ENCODE measurements at regions not wholly inside any gene's neighbourhood (a gene's known extent, or its start where the extent isn't known, plus 50 kb on each side); places are given as distances from the start of the nearest gene placed in this dataset.

DNA sequence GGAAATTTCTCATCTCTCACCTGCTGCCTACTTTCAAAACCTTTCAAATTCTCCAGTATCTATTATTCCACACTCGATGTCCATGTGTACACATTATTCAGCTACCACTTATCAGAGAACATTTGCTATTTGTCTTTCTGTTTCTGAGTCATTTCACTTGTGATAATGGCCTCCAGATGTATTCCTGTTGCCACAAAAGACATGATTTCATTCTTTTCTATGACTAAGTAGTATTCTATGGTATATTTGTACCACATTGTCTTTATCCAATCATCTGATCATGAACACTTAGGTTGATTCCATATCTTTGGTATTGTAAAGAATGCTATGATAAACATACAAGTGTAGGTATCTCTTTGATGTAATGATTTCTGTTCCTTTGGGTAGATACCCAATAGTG is 310.1 kb upstream of the SPOCK3 start:
- H3K36me3 ChIP-seq (ENCODE audit: insufficient read depth, low read length): no peaks in the 10 kb centered on the region
- H3K27me3 ChIP-seq (ENCODE audit: insufficient read depth, low read length): no peaks in the 10 kb centered on the region
- no peaks in the 10 kb centered on the region for H3K9me3 ChIP-seq (ENCODE audit: low read length)
- H3K4me3 ChIP-seq (ENCODE audit: low read length): no peak overlapping the region
- no peak overlapping the region for H2AFZ ChIP-seq (ENCODE audit: low read depth, low read length)
- no peaks in the 10 kb centered on the region for H3K4me1 ChIP-seq (ENCODE audit: insufficient read depth, low read length)

DNA sequence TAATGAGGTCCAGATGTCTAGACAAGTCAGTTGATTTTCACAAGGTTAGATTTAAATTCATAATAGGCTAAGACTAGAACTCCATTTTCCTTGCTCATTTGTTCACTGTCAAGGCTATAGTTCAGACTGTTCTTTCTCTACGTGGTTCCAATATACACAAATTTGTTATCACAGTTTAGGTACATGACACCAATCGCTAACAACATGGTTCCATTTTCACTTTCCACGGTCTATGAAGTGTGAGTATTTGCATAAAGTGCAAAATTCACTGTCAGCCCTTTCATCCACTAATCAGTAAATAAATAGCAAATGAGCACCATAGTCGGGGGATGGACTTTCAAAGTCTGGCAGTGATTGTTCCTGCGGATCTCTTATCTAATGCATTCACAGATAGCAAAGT is 315.7 kb upstream of the SPOCK3 start:
- Histone ChIP-seq H3K4me3 (ENCODE audit: low read length) (no peak overlapping the region), H2AFZ (ENCODE audit: low read depth, low read length) (no peak overlapping the region), H3K27me3 (ENCODE audit: insufficient read depth, low read length) (no peaks in the 10 kb centered on the region), H3K9me3 (ENCODE audit: low read length) (no peaks in the 10 kb centered on the region), H3K36me3 (ENCODE audit: insufficient read depth, low read length) (no peaks in the 10 kb centered on the region), H3K4me1 (ENCODE audit: insufficient read depth, low read length) (no peaks in the 10 kb centered on the region)

DNA sequence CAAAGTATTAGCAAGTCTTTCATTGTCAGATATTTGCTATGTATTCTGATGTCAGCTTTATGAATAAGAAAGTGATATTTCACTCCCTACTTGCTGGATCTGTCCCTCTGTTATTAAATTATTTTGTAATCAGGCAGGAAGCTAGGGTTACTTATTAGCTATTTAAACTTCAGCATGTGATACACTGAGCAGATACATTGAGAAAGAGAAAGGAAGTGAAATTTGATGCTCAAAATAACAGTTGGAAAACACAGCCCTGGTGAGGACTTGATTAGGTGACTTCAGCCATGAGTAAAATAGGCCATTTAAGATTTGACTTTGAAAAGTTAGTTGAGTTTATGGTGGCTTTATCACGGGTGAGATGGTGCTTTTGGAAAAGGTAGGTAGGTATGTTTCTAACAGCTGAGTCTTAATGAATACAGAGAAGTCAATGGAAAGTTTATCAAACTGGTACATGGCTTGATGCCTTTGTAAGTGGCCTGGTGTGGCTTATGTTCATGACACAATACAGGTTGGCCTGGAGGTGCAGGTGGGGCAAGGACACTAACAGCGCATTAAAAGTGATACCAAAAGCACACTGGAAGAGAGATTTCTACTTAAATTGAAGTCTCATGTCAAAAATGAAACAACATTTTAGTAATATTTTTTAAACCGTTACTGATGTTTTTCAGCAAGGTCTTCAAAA is 321.2 kb upstream of the SPOCK3 start:
- Histone ChIP-seq H3K4me3 (ENCODE audit: low read length) (no peak overlapping the region), H2AFZ (ENCODE audit: low read depth, low read length) (no peak overlapping the region), H3K9me3 (ENCODE audit: low read length) (no peaks in the 10 kb centered on the region), H3K36me3 (ENCODE audit: insufficient read depth, low read length) (no peaks in the 10 kb centered on the region), H3K4me1 (ENCODE audit: insufficient read depth, low read length) (no peaks in the 10 kb centered on the region), H3K27me3 (ENCODE audit: insufficient read depth, low read length) (no peaks in the 10 kb centered on the region)

DNA sequence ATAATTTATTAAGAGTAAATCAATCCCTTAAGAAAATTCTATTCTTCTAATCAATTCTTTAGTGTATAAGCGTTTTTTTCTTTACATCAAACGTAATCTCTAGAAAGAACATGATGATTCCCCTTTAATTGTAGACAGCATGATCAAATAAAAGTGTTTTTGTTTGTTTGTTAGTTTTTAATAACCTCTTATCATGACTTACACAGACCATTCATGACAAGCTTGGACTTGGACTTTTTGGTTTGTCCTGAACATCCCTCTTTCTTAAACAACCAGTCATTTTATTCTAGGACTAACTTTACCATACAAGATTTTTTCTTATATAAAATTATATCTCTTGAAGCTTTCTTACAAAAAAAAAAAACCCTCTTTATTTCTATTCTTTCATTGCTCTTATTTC is 344.6 kb upstream of the SPOCK3 start:
- Histone ChIP-seq H2AFZ (ENCODE audit: low read depth, low read length) (no peak overlapping the region), H3K4me1 (ENCODE audit: insufficient read depth, low read length) (no peaks in the 10 kb centered on the region), H3K36me3 (ENCODE audit: insufficient read depth, low read length) (no peaks in the 10 kb centered on the region), H3K4me3 (ENCODE audit: low read length) (no peak overlapping the region), H3K27me3 (ENCODE audit: insufficient read depth, low read length) (no peaks in the 10 kb centered on the region), H3K9me3 (ENCODE audit: low read length) (no peaks in the 10 kb centered on the region)

DNA sequence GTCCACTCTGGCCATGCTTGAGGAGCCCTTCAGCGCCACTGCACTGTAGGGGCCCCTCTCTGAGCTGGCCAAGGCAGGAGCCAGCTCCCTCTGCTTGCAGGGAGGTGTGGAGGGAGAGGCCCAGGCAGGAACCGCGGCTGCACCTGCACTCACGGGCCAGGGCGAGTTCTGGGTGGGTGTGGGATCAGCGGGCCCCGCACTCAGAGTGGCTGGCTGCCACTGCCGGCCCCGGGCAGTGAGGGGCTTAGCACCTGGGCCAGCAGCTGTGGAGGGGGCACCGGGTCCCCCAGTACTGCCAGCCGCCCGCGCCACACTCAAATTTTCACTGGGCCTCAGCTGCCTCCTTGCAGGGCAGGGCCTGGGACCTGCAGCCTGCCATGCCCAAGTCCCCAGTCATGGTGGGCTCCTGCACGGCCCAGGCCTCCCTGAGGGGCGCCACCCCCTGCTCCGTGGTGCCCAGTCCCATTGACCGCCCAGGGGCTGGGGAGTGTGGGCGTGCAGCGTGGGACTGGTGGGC is 347.2 kb upstream of the SPOCK3 start:
- Histone ChIP-seq H3K4me3 (ENCODE audit: low read length) (no peak overlapping the region), H2AFZ (ENCODE audit: low read depth, low read length) (no peak overlapping the region), H3K9me3 (ENCODE audit: low read length) (no peaks in the 10 kb centered on the region), H3K27me3 (ENCODE audit: insufficient read depth, low read length) (no peaks in the 10 kb centered on the region), H3K4me1 (ENCODE audit: insufficient read depth, low read length) (no peaks in the 10 kb centered on the region), H3K36me3 (ENCODE audit: insufficient read depth, low read length) (no peaks in the 10 kb centered on the region)

DNA sequence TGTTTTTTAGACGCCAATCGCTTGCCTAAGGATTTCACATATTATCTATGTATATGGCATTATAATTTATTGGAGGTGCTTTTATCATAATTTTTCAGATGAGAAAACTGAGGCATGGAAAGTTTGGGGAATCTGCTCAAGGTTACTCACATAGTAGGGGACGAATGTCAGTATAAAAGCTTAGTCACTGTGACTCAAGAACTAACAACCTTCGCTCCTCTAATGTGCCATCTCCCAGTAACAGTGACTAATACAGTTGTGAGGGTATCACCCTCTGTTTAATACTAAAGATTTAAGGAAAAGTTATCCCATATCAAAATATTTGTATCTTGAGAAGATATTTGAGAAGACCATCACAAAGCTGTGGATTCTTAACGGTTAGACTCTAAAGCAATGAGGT is 353.1 kb upstream of the SPOCK3 start:
- no peaks in the 10 kb centered on the region for H3K27me3 ChIP-seq (ENCODE audit: insufficient read depth, low read length)
- H3K4me3 ChIP-seq (ENCODE audit: low read length): no peak overlapping the region
- no peaks in the 10 kb centered on the region for H3K9me3 ChIP-seq (ENCODE audit: low read length)
- no peaks in the 10 kb centered on the region for H3K36me3 ChIP-seq (ENCODE audit: insufficient read depth, low read length)
- H3K4me1 ChIP-seq (ENCODE audit: insufficient read depth, low read length): no peaks in the 10 kb centered on the region
- H2AFZ ChIP-seq (ENCODE audit: low read depth, low read length): no peak overlapping the region

DNA sequence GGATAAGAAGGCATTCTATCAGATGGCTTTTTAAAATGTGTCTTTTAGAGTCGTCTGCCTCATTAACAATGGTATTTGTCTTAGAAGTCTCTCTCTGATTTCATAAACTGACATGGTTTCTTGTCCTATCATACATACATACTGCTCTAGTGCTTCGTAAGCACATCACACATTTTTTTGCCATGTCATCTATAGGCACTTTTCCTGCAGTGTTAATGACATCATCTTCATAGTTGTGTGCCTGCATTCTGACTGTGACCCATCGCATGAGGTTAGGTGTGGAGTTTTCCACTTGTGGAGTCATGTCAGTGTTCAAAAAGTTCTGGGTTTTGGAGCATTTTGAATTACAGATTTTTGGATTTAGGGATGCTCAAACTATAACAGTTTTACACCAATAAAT is 361.6 kb upstream of the SPOCK3 start:
- H3K27me3 ChIP-seq (ENCODE audit: insufficient read depth, low read length): no peaks in the 10 kb centered on the region
- no peaks in the 10 kb centered on the region for H3K4me1 ChIP-seq (ENCODE audit: insufficient read depth, low read length)
- H2AFZ ChIP-seq (ENCODE audit: low read depth, low read length): no peak overlapping the region
- H3K36me3 ChIP-seq (ENCODE audit: insufficient read depth, low read length): no peaks in the 10 kb centered on the region
- H3K4me3 ChIP-seq (ENCODE audit: low read length): no peak overlapping the region
- no peaks in the 10 kb centered on the region for H3K9me3 ChIP-seq (ENCODE audit: low read length)

DNA sequence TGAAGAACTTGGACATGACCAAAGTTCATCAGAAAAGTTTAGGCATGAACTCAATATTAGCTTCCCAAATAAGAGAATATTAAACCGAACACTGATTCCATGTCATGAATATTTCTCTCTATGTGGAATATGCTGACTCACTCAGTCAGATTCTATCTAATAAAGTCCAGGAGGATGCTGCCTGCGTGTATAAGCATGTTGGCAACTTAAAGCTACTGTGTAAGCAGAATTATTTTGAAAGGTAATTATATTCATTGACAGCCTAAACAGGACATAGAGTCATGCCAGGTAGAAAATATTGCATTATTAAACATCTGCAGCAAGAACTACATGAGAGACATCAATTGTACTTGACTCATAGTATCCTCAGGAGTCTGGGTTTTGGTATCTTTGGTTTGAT is 367.9 kb upstream of the SPOCK3 start:
- no peaks in the 10 kb centered on the region for H3K4me1 ChIP-seq (ENCODE audit: insufficient read depth, low read length)
- no peaks in the 10 kb centered on the region for H3K9me3 ChIP-seq (ENCODE audit: low read length)
- no peak overlapping the region for H3K4me3 ChIP-seq (ENCODE audit: low read length)
- H3K36me3 ChIP-seq (ENCODE audit: insufficient read depth, low read length): no peaks in the 10 kb centered on the region
- no peak overlapping the region for H2AFZ ChIP-seq (ENCODE audit: low read depth, low read length)
- H3K27me3 ChIP-seq (ENCODE audit: insufficient read depth, low read length): no peaks in the 10 kb centered on the region

DNA sequence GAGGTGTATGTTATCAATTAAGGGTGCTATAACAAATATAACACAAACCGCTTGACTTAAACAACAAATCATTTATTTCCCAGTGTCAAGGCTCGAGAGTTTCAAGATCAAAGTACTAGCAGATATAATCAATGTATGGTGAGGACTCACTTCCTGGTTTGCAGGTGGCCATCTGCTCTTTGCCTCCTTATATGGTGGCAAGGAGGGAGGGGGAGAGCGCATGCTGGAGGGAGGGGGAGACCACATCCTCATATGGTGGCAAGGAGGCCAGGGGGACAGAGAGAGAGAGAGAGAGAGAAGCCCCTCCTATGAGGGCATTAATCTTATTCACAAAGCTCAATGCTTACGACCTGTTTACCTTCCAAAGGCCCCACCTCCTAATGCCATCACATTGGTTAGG is 372.3 kb upstream of the SPOCK3 start:
- no peaks in the 10 kb centered on the region for H3K4me1 ChIP-seq (ENCODE audit: insufficient read depth, low read length)
- H3K4me3 ChIP-seq (ENCODE audit: low read length): no peak overlapping the region
- H3K27me3 ChIP-seq (ENCODE audit: insufficient read depth, low read length): no peaks in the 10 kb centered on the region

DNA sequence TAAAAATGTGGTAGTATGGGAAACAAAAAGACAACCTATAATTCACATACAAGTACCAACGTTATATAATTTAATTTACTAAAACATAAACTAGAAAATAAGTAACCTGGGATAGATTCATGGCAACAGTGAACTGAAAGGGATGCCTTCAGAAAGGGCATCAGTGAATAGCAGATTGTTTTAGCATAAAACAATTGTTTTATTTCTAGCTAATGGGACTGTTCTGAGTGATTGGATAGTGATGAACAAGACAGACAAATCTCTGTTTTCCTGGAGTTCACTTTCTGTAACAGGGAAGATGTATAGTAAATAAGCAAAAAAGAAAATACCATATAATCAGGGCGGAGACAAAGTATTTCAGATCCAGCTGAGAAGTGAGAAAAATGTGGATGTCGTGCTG is 379.1 kb upstream of the SPOCK3 start:
- Histone ChIP-seq H3K4me1 (ENCODE audit: insufficient read depth, low read length) (no peaks in the 10 kb centered on the region), H3K27me3 (ENCODE audit: insufficient read depth, low read length) (no peaks in the 10 kb centered on the region), H3K4me3 (ENCODE audit: low read length) (no peak overlapping the region), H3K9me3 (ENCODE audit: low read length) (no peaks in the 10 kb centered on the region), H2AFZ (ENCODE audit: low read depth, low read length) (no peak overlapping the region), H3K36me3 (ENCODE audit: insufficient read depth, low read length) (no peaks in the 10 kb centered on the region)

More for the DNA sequence above, 372.3 kb upstream of the SPOCK3 start:
- Histone ChIP-seq H3K36me3 (ENCODE audit: insufficient read depth, low read length) (no peaks in the 10 kb centered on the region), H3K9me3 (ENCODE audit: low read length) (no peaks in the 10 kb centered on the region), H2AFZ (ENCODE audit: low read depth, low read length) (no peak overlapping the region)

DNA sequence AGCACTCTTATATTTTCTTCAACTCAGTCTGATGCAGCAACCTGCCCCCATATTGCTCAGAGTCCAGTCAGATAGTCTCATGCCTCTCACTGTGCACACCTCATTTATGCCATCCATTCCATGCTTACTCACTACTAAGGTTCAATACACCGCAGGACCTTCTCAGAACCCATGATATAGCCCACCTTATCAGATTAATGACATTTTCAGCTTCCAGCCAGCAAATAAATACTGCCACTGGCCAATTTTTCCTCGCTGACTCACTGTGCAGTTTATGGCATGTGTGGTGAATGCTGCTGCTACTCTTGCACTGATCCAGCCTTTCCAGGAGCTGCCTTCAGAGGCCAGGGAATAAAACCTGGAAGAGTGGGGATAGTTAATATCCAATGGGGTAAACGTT is 380.6 kb upstream of the SPOCK3 start:
- Histone ChIP-seq H3K36me3 (ENCODE audit: insufficient read depth, low read length) (no peaks in the 10 kb centered on the region), H3K4me1 (ENCODE audit: insufficient read depth, low read length) (no peaks in the 10 kb centered on the region), H3K9me3 (ENCODE audit: low read length) (no peaks in the 10 kb centered on the region), H2AFZ (ENCODE audit: low read depth, low read length) (no peak overlapping the region), H3K27me3 (ENCODE audit: insufficient read depth, low read length) (no peaks in the 10 kb centered on the region), H3K4me3 (ENCODE audit: low read length) (no peak overlapping the region)

DNA sequence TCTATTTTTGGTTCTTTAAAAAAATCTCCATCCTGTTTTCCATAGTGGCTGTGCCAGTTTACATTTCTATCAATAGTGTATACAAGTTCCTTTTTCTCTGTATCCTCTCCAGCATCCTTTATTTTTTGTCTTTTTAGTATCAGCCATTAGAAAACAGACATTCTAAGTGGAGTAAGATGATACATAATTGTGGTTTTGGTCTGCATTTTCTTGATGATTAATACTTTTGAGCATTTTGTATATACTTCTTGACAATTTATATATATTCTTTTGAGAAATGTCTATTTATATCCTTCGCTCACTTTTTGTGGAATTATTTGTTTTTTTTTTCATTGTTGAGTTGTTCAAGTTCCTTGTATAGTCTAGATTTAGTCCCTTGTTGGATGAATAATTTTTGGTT is 382.2 kb upstream of the SPOCK3 start:
- H3K4me1 ChIP-seq (ENCODE audit: insufficient read depth, low read length): no peaks in the 10 kb centered on the region
- H3K27me3 ChIP-seq (ENCODE audit: insufficient read depth, low read length): no peaks in the 10 kb centered on the region
- H3K4me3 ChIP-seq (ENCODE audit: low read length): no peak overlapping the region
- H3K9me3 ChIP-seq (ENCODE audit: low read length): no peaks in the 10 kb centered on the region
- H3K36me3 ChIP-seq (ENCODE audit: insufficient read depth, low read length): no peaks in the 10 kb centered on the region
- H2AFZ ChIP-seq (ENCODE audit: low read depth, low read length): no peak overlapping the region

DNA sequence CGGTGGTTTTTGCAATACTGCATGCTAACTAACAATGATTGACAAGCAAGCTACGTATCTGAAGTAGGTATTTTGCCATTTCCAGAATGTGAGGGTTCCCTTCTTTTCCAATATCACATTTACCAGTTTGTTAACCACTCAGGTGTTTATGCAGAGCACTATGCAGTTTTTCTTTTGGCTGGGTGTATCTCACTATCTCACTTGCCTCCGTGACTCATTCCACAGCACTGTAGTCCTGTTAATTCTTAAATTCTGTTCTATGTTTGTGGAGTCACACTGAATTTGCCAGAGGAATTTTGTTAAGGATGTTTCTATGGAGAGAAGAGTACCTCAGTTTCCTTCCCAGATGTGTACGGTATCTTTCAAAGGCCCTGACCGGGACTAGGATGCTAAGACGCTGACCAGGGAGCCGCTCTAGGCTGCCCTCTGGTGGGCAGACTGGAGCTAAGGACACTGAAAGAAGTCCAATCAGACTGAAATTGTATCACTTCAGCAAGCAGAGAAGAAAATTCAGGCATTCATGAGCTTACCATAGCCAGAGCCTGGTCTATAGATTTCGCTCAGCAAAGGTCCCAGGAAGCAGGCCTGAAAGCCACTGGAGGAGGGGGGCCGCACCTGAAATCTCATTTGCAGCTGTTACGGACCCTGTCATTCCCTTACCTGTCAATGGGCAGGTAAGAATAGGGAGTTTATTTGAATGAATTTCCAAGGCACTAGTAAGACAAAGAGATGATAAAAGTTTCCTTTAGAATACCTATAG is 388.4 kb upstream of the SPOCK3 start:
- no peaks in the 10 kb centered on the region for H3K9me3 ChIP-seq (ENCODE audit: low read length)
- no peaks in the 10 kb centered on the region for H3K27me3 ChIP-seq (ENCODE audit: insufficient read depth, low read length)
- H2AFZ ChIP-seq (ENCODE audit: low read depth, low read length): no peak overlapping the region
- H3K4me3 ChIP-seq (ENCODE audit: low read length): no peak overlapping the region
- H3K4me1 ChIP-seq (ENCODE audit: insufficient read depth, low read length): no peaks in the 10 kb centered on the region
- H3K36me3 ChIP-seq (ENCODE audit: insufficient read depth, low read length): no peaks in the 10 kb centered on the region

DNA sequence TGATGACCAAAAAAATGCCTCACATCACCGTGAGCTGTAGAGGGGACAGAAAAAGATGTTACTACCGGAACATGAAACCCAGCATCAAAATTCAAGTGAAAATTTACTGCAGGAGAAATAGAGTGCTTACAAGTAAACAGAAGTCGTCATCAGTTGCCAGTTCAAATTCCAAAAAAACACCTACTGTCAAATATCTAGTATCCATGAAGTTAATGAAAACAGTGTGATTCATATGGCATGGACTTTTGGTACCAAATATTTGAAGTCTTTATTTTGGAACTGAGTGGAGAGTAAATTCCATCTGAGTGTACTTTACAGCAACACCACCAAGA is 388.9 kb upstream of the SPOCK3 start:
- Histone ChIP-seq H3K36me3 (ENCODE audit: insufficient read depth, low read length) (no peaks in the 10 kb centered on the region), H3K27me3 (ENCODE audit: insufficient read depth, low read length) (no peaks in the 10 kb centered on the region)

More for the DNA sequence above, 388.9 kb upstream of the SPOCK3 start:
- Histone ChIP-seq H3K9me3 (ENCODE audit: low read length) (no peaks in the 10 kb centered on the region), H2AFZ (ENCODE audit: low read depth, low read length) (no peak overlapping the region), H3K4me3 (ENCODE audit: low read length) (no peak overlapping the region), H3K4me1 (ENCODE audit: insufficient read depth, low read length) (no peaks in the 10 kb centered on the region)

Measured in neuron (in vitro differentiated cells).